GM21529 (cell line): ENCODE measurements at regions not wholly inside any gene's neighbourhood (a gene's known extent, or its start where the extent isn't known, plus 50 kb on each side); places are given as distances from the start of the nearest gene placed in this dataset.

Experiments used
- ATAC-seq: cut with Tn5 transposase; IDR thresholded peaks from one replicate; pipeline ENCODE4 v1.9.1; 2021; ENCODE audit not compliant: unreplicated experiment

DNA sequence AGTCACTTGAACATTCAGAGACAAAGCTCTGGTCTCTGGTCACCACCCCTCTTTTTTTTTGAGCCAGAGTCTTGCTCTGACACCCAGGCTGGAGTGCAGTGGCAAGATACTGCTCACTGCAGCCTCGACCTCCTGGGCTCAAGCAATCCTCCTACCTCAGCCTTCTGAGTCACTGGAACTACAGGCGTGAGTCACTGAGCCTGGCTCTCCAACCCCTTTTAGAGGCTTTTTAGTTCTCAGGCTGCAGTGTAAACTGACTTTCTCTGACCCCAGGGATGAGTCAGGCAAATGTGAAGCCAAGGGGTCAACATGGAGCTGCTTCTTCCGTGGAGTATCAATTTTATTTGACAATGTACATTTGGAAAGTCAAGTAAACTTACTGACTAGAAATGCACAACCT, 229.2 kb downstream of the PTTG2 start:
- ATAC-seq = no peak

DNA sequence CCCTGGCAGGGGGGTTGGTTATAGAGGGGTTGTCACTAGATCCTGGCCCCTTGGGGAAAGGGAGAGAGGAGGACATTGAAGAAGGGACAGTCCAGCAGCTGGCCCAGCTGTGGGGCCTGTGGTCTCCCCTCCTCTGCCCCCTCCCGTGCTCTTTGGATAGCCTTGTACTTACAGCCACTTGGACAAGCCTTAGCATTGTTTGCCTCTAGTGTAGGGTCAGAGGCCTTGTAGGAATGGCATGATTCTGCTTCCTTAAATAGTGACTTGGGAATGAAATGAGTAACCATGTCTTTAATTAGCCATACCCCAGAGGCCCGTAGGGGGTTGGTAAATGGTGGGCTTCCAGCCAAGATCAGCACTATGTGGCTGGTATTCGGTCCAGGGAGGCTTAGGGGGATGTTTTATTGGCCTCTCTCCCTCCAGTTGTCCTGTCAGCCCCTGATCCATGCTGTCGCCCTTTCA, 230.6 kb downstream of the PTTG2 start:
- ATAC-seq = no peak

DNA sequence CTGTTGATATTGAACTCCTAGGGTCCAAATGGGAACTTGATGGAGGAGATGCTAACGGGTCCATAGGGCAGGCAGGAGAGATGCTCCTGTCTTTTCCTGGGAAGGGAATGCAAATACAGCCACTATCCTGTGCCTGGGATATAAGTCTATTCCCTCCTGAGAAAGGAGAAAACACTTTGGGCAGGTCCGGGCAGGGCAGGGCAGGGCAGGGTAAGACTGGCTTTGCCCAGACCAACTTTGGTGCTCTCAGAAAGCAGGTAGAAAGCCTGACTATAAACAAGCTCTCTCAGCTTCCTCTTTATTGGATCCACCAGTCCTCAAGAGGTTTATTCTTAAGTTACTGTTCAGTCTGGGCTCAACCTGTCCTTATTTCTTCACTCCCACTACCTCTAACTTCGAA, 232.3 kb downstream of the PTTG2 start:
- ATAC-seq = no peak

DNA sequence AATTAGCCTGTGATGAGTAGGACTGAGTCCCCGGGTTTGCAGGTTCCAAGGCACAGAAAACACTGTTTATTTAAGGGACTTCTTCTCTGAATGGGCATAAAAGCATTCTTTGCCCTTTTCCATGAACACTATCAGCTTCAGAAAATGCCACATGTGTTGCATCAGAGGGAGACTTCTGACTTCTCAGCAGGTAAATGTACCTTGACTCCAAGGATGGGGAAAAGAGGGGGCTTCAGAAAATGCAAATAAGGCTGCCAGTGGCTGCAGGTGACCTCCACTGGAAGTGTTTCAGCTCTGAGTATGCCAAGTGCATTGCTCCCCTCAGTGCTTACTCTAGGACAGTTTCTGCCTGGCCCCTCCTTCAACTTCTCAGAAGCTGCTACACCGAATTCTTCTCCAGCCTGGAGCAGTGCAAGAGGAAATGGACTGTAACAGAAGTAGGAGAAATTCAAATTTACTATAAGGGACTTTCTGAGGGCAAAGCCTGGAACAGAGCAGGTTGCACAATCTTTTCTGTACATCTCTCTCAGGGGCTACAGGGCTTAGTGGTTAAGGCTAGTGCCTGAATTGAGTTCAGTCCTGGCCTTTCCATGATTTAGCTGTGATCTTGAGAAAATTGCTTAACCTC, 233.2 kb downstream of the PTTG2 start:
- no peak for ATAC-seq

DNA sequence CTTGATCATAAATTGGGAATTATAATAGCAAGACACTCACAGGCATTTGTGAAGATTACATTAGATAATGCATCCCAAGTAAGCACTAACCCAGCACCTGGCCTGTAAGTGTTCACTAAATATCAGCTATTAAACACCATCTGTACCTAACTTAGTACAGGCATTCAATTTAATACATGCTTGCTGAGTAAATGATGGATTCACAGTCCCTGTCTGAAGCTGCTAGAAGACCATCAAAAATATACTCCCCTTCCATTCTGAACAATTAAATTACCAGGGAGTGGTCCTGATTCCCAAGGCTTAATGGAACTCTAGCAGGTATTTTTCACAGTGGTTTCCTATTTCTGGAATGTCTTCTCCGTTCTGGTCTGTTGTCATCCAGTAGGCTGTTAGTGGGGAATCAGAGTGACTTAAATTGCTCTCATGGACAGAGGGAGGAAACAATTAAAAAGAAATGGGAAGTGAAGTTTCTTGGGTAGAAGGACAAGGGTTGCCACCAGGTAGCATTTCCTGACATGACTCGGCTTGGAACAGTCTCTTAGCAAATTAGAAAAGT, 233.9 kb downstream of the PTTG2 start:
- no peak for ATAC-seq

DNA sequence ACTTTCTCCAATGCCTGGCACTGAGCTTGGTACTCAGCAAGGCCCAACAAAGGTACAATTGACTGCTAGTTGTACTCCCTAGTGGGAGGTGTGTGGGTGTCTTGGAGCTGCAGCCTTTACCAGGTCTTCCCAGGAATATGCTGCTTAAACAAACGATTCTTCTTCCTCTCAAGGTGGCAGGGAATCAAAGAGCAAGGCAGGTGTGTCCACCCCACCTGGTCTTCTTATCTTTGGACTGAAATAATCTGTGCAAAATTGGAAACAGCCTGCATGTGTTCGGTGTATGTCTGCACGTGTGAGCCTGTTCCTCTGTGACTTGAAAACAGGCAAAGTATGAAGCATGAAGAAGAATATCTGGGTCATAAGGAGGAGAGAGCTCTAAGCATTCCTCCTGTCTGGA, 235.3 kb downstream of the PTTG2 start:
- ATAC-seq = no peak

DNA sequence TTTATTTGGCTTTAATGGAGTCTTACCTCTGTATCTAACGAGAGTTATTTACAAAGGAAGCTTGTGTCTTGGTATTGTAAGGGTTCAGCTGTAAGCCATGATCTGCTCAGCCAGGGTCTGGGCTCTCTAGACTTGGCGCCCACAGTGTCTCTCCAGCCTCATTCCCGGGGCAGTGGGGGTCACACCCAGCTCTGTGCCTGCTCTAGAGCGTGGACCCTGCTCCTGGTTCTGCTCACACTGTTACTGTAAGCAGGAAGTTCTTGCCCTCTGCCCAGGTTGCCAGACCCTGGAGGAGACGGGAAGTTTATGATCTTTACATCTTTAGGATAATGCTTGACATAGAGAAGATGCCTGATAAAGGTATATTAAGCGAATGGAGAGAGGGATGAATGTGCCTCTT, 235.7 kb downstream of the PTTG2 start:
- ATAC-seq = no peak

DNA sequence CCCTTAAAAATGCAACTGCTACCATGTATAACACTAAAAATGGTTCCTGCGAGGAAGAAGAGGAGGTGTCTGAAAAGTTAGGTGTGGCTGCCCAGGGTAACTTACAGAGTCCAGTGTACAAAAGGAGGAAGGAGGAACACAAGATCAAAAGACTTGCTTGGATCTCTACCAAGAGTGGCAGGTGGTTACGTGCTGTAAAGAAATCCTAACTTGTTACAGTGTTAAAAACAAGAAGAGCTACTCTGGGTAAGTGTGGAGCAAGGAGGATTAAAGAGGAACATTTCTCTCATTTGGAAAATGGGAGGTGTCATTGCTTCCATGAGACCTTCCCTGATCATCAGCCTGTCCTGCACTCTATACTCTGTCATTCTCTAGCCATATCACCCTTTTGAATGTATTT, 242.0 kb downstream of the PTTG2 start:
- no peak for ATAC-seq

DNA sequence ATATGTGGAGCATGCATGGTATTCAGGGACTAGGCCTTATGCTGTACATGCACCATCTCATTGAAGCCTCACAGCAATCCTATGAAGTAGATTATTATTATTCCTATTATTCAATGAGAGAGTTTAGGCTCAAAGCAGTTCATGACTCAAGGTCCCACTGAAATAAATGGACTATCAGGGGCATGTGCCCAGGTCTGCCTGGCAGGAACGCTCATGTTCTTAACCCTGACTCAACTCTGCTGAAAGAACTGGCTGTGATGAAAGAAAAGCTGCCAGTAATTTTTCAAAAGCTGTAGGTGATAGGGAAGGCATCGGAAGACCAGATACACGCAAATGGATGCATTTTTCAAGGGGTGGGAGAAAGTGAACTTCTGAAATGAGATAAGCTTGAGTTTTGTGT, 243.4 kb downstream of the PTTG2 start:
- no peak for ATAC-seq

DNA sequence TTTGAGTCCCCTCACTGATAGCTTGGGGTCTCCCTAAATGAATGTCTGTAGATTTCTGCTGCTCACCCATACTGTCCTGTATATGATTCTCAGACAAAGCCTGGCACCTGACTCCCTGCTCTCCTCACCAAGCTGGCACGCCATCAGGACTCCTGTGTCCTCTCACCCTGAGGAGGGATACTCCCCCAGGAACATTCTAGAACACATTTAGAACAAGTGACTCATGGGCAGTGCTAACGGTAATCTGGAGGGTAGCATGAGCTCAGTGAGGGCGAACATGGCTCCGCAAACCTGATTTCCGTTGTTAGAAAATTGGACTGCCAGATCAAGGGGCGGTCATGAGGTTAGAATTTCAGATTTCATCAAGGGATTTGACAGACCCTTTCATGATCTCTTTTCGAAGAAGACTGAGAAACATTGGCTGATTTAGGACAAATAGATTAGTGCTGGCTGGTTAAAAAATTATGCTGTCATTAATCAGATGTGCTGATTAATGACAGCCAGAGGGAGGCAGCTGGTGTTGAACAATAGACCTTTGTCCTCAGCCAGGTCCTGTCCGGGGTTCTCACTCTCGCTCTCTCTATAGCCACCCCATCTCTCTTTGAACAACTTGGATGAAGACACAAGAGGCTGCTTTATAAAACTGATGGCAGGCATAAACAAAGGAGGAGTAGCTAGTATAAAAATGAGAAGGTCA, 244.3 kb downstream of the PTTG2 start:
- no peak for ATAC-seq

DNA sequence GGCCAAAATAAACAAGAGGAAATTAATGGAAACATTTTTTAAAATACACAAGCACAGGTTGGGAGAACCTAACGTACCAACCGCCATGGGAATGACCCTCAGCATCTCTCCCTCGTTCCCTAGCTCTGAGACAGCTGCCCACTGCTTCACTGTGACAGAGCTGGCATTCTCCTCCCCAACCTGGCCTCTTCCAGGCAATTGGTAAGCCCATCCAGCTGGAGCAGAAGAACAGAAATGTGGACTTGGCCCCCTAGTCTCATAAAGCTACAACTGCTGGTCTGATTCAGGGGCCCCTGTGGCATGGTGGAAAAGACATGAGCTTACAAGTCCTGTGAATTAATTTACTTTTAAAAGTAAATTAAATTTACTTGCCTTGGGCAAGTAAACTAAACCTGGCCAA, 245.1 kb downstream of the PTTG2 start:
- no peak for ATAC-seq

DNA sequence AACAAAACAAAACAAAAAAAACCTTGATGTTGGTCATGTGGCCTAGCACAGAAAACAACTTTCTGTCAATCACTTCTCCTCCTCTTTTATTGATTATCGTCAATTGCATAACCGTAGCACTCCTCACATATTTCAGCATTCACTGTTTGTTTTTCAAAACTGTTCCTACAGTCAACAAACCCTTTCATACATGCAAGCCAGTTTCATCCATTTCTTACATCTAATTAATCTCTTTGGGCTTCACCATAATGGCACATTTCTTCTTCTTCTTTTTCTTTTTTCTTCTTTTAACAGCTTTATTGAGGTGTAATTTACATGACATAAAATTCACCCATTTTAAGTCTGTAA, 246.9 kb downstream of the PTTG2 start:
- no peak for ATAC-seq

DNA sequence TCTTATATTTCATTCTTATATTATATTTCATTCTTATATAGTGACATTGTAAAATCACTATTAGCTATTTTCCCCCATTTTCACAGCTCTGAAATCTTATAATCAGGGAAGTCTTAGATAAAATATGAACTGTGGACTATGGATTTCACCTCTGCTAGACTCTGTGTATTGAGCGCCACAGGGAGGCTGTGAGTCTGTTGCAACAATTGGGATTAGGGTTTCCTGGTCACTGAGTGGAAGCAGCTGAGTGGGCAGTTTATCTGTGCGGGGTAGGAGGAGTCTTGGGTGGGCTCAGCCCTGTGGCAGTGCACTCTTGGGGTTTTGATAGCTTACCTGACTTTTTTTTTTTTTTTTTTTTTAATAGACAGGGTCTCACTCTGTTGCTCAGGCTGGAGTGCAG, 249.5 kb downstream of the PTTG2 start:
- ATAC-seq = no peak

DNA sequence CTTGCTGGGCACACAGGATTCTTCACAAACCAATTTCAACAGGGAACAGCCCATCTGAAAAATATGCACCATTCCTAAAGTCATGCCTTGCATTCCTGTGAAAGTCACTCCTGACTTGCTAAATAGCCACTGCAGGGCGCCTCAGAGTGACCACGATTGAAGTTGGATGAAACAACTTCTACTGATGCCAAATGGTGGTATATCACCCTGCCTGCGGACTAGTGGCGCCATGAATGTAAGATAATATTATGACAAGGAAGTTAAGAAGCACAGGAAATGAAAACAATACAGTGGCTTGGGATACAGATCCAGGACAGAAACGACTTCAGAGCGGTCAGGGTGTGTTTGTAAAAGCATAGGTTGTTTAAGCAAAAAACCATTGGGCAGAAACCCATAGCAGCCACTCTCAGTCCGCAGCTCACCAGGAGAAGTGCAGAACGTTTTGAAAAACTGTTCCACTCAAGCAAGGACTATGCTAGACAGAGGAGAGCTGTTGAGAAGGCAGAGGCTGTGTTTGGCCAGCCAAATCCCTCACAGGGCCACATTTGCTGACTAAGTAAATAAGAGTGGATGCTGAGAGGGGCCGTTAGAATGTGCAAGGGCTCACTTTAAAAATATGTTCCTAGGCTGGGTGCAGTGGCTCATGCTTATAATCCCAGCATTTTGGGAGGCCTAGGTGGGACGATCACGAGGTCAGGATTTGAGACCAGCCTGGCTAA, 250.4 kb downstream of the PTTG2 start:
- no peak for ATAC-seq

DNA sequence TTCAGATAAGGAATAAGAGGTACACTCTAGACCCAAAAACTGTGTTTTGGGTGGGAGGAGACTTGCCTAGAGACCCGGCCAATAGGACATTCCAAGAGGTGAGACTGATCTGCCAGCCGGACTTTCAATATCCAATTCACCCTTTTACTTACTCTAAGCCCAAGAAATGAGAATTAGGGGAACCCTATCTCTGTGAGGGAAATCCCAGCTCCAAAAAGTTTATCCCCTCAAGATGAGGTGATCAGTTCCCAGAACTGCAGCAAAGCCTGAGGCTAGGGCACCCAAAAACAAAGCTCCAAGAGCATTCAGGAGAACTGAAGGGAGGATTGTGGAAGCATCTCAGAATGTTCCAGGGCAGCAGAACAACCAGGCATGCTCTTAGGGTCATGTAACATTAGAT, 251.7 kb downstream of the PTTG2 start:
- no peak for ATAC-seq

DNA sequence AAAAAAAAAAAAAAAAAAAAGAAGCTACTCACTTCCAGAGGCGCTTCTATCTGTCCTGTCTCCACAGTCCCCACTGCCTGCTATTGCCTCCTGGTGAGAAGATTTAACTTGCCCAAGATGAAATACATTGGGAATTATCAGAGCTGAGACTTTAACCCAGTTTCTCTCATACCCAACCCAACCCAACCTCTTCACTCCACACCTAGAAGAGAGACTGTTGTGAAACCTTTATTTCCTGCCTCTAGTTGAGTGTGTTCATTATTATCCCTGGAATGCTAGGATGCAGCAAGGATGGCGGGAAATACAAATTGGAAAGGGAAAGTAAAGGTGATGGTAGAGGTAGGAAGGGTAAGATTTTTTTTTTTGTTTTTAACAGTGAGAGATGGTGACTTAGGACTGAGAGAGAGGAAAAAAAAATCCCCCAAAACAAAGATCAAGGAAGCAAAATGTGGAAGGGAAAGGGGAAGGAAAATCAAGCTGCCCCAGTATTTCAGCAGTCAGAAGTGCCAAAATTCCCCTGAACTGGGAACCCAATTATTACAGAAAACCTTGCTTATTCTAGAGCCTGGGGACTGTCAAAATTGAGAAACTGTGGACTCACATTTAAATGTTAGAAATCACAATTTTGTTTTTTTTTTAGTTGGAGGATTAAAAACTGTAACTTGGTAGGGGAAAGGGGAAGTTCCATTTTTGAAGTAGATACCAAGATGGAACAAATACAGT, 253.0 kb downstream of the PTTG2 start:
- no peak for ATAC-seq

DNA sequence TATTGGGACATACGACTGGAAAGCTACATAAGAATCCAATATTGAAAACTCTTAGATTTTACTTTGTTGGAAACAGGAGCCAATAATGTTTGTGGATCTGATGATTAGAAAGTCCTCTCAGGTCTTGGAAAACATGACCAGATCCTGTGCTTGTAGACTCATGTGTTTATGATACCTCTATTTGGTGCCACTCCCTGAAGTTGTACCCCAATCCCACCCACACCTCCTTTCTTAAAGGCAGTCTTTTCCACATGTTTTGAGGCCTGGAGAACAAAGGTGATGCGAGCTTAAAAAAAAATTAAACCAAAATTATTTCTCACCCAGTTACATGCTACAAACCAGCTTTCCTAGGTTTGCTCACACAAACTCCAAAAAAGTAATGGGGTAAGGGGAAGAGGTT, 262.7 kb downstream of the PTTG2 start:
- ATAC-seq = no peak

DNA sequence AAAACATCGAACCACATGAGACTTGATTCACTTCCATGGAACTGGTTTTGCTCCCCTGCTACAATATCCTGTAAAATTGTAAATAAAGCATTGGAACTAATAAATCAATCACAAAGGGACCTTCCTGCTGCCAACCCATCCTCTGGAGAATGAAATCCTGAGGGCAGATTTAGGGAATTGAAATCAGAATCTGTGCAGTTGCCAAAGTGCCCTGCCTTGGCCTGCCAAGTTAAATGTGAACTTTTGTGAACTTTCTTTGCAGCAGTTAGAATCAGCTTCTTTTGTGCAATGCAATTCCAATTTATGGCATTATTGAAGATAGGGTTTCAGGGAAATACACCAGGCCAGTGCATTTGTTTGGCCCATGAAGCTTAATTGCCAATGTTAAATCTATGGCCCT, 263.1 kb downstream of the PTTG2 start:
- no peak for ATAC-seq

DNA sequence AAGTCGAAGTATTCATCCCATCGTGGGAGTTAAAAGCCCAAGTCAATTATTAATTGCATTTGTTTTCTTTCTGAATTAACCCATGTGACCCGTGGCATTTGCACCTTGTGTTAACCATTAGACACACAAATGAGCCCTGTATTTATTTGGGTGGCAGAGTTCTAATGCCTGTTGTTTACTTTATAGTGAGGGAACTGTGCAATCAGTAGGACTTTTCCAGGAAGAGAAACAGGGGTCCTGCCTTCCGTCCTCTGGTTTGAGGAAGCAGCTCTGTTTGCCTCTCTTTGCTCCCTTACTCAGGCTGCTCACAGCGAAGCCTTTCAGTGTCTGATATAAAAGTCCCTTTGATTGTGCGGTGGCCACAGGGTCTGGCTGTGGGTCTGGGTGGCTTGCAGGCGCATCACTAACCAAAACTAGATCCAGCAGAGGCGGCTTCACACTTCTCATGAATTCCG, 263.6 kb downstream of the PTTG2 start:
- no peak for ATAC-seq

DNA sequence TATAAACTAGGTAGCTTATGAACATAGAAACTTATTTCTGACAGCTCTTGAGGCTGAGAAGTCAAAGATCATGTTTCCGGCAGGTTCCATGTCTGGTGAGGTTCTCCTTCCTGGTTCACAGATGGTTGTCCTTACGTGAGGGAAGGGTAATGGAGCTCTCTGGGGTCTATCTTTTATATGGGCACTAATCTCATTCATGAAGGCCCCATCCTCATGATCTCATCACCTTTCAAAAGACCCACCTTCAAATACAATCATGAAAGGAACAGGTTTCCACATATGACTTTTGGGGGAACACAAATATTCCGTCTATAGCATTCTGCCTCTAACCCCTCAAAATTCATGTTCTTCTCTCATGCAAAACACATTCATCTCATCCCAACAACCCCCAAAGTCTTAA, 264.7 kb downstream of the PTTG2 start:
- ATAC-seq = no peak

DNA sequence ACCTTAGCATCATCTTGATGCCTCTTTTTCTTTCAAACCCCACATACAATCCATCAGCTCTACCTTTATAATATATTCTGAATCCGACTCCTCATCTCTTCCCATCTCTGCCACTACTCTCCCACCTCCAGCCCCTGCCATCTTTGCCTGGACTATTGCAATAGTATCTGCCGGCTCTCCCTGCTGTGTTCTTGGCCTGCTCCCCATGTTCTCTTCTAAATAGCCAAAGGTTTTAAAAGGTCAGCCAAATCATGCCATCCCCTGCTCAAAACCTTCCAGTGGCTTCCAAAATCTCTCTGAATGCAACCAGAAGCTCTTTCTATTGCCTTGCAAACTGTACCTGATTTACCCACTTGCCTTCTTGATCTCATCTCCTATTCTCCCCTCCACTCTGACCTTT, 266.0 kb downstream of the PTTG2 start:
- no peak for ATAC-seq
